Upper lobe of left lung (tissue), 6 donors: ENCODE measurements at regions not wholly inside any gene's neighbourhood (a gene's known extent, or its start where the extent isn't known, plus 50 kb on each side); places are given as distances from the start of the nearest gene placed in this dataset.

Experiments
- ATAC-seq, 2 donors: fragments of 200-7000 bp; cut with Tn5 transposase; one replicate each; pipeline ENCODE4 v1.9.1; 2022; ENCODE audit warnings: mild to moderate bottlenecking in 2 of 2, moderate library complexity in 2 of 2; ENCODE audit not compliant: low FRiP score in 2 of 2
- DNase-seq, 2 donors: peaks; one replicate each; pipeline ENCODE4 v3.0.0-alpha.2; 2019 to 2020
- H3K27ac ChIP-seq, 4 donors: fragments of 200-600 bp; sonication (generic); one replicate each; pipeline ENCODE4 v1.5.1; 2016 to 2019
- H3K27me3 ChIP-seq, 4 donors: fragments of 200-600 bp; sonication (generic); one replicate each; pipeline ENCODE4 v1.5.1; 2017 to 2019
- H3K36me3 ChIP-seq, 4 donors: fragments of 200-600 bp; sonication (generic); one replicate each; pipeline ENCODE4 v1.5.1; 2016 to 2019
- H3K4me1 ChIP-seq, 4 donors: fragments of 200-600 bp; sonication (generic); one replicate each; pipeline ENCODE4 v1.5.1; 2018 to 2019
- H3K4me3 ChIP-seq, 4 donors: fragments of 200-600 bp; sonication (generic); one replicate each; pipeline ENCODE4 v1.5.1; 2017 to 2019; ENCODE audit warnings: mild to moderate bottlenecking in 2 of 4, moderate library complexity in 1 of 4
- H3K9me3 ChIP-seq, 4 donors: fragments of 200-600 bp; sonication (generic); one replicate each; pipeline ENCODE4 v1.5.1; 2018 to 2019
- CTCF ChIP-seq, 6 experiments: fragments of 450-650 bp in 4 of 6; fragments of 200-600 bp in 2 of 6; sonication (generic) in 2 of 6; IDR thresholded peaks; one replicate each; pipeline ENCODE4 v1.5.1; 2016 to 2019; ENCODE audit warnings: antibody characterized with exemption in 6 of 6
- EP300 ChIP-seq, 4 donors: sonication (generic); formaldehyde crosslinking; IDR thresholded peaks; one replicate each; pipeline ENCODE4 v1.5.1; 2017; ENCODE audit warnings: antibody characterized with exemption in 4 of 4, control low read depth in 2 of 4
- POLR2A ChIP-seq, 4 donors: fragments of 450-650 bp; IDR thresholded peaks; one replicate each; pipeline ENCODE4 v1.5.1; 2016 to 2017; ENCODE audit warnings: antibody characterized with exemption in 4 of 4, mild to moderate bottlenecking in 2 of 4
- POLR2AphosphoS5 ChIP-seq, 2 donors: sonication (generic); formaldehyde crosslinking; IDR thresholded peaks; one replicate each; pipeline ENCODE4 v1.5.1; 2017; ENCODE audit warnings: antibody characterized with exemption in 2 of 2
- WGBS, 2 donors: methylation state at CpG; one replicate each; pipeline ENCODE4 v1.1.5; 2017 to 2018; 5-methylcytosine and 5-hydroxymethylcytosine counted together
- donor health status: DM: no; HTN: no; CAD: no; lungs with moderate emphysema.
- donor health status: DM: no; HTN: yes; CAD: no; lungs with severe emphysema.

GRCh38 chr16:76656994-76657393 is 379.8 kb downstream of the CNTNAP4 start:
- no peaks in the 10 kb centered on the region for H3K4me1 ChIP-seq
- WGBS, 2 donors = 66 to 75% methylated on average over 6 of the region's 6 CpGs

GRCh38 chr16:76661691-76662235 is 384.6 kb downstream of the CNTNAP4 start:
- Histone ChIP-seq H3K9me3 (no peaks in the 10 kb centered on the region), H3K4me3 (no peak overlapping the region), H3K27ac (no peak overlapping the region), H3K4me1 (no peaks in the 10 kb centered on the region), H3K27me3 (no peaks in the 10 kb centered on the region), H3K36me3 (no peaks in the 10 kb centered on the region)
- ATAC-seq (no peak), DNase-seq (no peak)
- WGBS, 2 donors = 68 to 70% methylated on average over 3 of the region's 3 CpGs
- TF ChIP-seq POLR2AphosphoS5 (IDR thresholded peaks at IDR 0.05) = no peak
- no peak for TF ChIP-seq EP300 (IDR thresholded peaks at IDR 0.05)
- TF ChIP-seq POLR2A (IDR thresholded peaks at IDR 0.05) = no peak
- TF ChIP-seq CTCF (IDR thresholded peaks at IDR 0.05) = no peak

More at GRCh38 chr16:76656994-76657393, 379.8 kb downstream of the CNTNAP4 start:
- no peak overlapping the region for H3K27ac ChIP-seq
- H3K27me3 ChIP-seq = no peaks in the 10 kb centered on the region
- H3K36me3 ChIP-seq = no peaks in the 10 kb centered on the region
- ATAC-seq = no peak
- no peak overlapping the region for H3K4me3 ChIP-seq
- H3K9me3 ChIP-seq = no peaks in the 10 kb centered on the region
- TF ChIP-seq POLR2A (IDR thresholded peaks at IDR 0.05) = no peak
- TF ChIP-seq POLR2AphosphoS5 (IDR thresholded peaks at IDR 0.05) = no peak
- no peak for TF ChIP-seq EP300 (IDR thresholded peaks at IDR 0.05)
- no peak for TF ChIP-seq CTCF (IDR thresholded peaks at IDR 0.05)
- no peak for DNase-seq

GRCh38 chr16:76665571-76666275 is 388.5 kb downstream of the CNTNAP4 start:
- Histone ChIP-seq H3K27me3 (no peaks in the 10 kb centered on the region), H3K4me3 (no peak overlapping the region), H3K9me3 (no peaks in the 10 kb centered on the region), H3K27ac (no peak overlapping the region), H3K36me3 (no peaks in the 10 kb centered on the region), H3K4me1 (no peaks in the 10 kb centered on the region)
- no peak for ATAC-seq
- WGBS, 2 donors = 60 to 62% methylated on average over 4 of the region's 4 CpGs
- TF ChIP-seq POLR2A (IDR thresholded peaks at IDR 0.05) (no peak), CTCF (IDR thresholded peaks at IDR 0.05) (no peak), EP300 (IDR thresholded peaks at IDR 0.05) (no peak), POLR2AphosphoS5 (IDR thresholded peaks at IDR 0.05) (no peak)
- DNase-seq = no peak

- Histone ChIP-seq H3K4me1 (no peaks in the 10 kb centered on the region), H3K9me3 (no peaks in the 10 kb centered on the region), H3K27ac (no peak overlapping the region), H3K27me3 (no peaks in the 10 kb centered on the region), H3K36me3 (no peaks in the 10 kb centered on the region), H3K4me3 (no peak overlapping the region)
- TF ChIP-seq POLR2A (IDR thresholded peaks at IDR 0.05) (no peak), EP300 (IDR thresholded peaks at IDR 0.05) (no peak), CTCF (IDR thresholded peaks at IDR 0.05) (no peak), POLR2AphosphoS5 (IDR thresholded peaks at IDR 0.05) (no peak)
- DNase-seq = no peak
- ATAC-seq = no peak
- WGBS, 2 donors = 80% methylated on average over 8 of the region's 8 CpGs
Observed at GRCh38 chr16:76668207-76668725, 391.1 kb downstream of the CNTNAP4 start.
